GM12872 (cell line): ENCODE measurements at regions not wholly inside any gene's neighbourhood (a gene's known extent, or its start where the extent isn't known, plus 50 kb on each side); places are given as distances from the start of the nearest gene placed in this dataset.

ENCODE experiments used
- CTCF ChIP-seq: IDR thresholded peaks from 3 replicates; pipeline ENCODE4 v1.5.1; 2011; ENCODE audit warnings: low read depth, mild to moderate bottlenecking, low read length, moderate library complexity; ENCODE audit not compliant: insufficient read depth

GRCh38 chr6:88376768-88377387 lies 210.7 kb upstream of the CNR1 start:
- no peak for TF ChIP-seq CTCF

GRCh38 chr6:88376197-88376596 lies 210.1 kb upstream of the CNR1 start:
- TF ChIP-seq CTCF = no peak

GRCh38 chr6:88374553-88374952 lies 208.4 kb upstream of the CNR1 start:
- no peak for TF ChIP-seq CTCF

GRCh38 chr6:88371480-88371879 lies 205.3 kb upstream of the CNR1 start:
- TF ChIP-seq CTCF = no peak

- no peak for TF ChIP-seq CTCF
Observed at GRCh38 chr6:88370127-88370710, 204.1 kb upstream of the CNR1 start.

GRCh38 chr6:88369262-88369661 lies 203.1 kb upstream of the CNR1 start:
- TF ChIP-seq CTCF = no peak

GRCh38 chr6:88368071-88368787 lies 202.1 kb upstream of the CNR1 start:
- no peak for TF ChIP-seq CTCF
